Transverse colon (tissue), 4 donors: ENCODE measurements at regions not wholly inside any gene's neighbourhood (a gene's known extent, or its start where the extent isn't known, plus 50 kb on each side); places are given as distances from the start of the nearest gene placed in this dataset.

ENCODE experiments used
- CTCF ChIP-seq, 5 experiments: fragments of 200-600 bp in 3 of 5; fragments of 450-650 bp in 2 of 5; sonication (generic) in 3 of 5; IDR thresholded peaks; 1 replicate in 2 of 5; 2 replicates in 3 of 5; pipeline ENCODE4 v1.5.1; 2016 to 2017; ENCODE audit warnings: antibody characterized with exemption in 5 of 5, inconsistent platforms in 3 of 5, mild to moderate bottlenecking in 2 of 5, moderate library complexity in 1 of 5
- EP300 ChIP-seq: sonication (generic); formaldehyde crosslinking; IDR thresholded peaks from one replicate; pipeline ENCODE4 v1.6.1; 2017; ENCODE audit warnings: antibody characterized with exemption, low read depth
- POLR2AphosphoS5 ChIP-seq, 3 donors: sonication (generic); formaldehyde crosslinking; IDR thresholded peaks; one replicate each; pipeline ENCODE4 v1.6.1; 2016; ENCODE audit warnings: antibody characterized with exemption in 3 of 3

GRCh38 chr9:87249029-87249428 lies 248.6 kb upstream of the DAPK1 start:
- TF ChIP-seq CTCF (IDR thresholded peaks at IDR 0.05), result no peak
- no peak for TF ChIP-seq EP300
- TF ChIP-seq POLR2AphosphoS5 (IDR thresholded peaks at IDR 0.05), result no peak
